NCI-H446 (cell line): ENCODE measurements at regions not wholly inside any gene's neighbourhood (a gene's known extent, or its start where the extent isn't known, plus 50 kb on each side); places are given as distances from the start of the nearest gene placed in this dataset.
"Not testable (repeated sequence)": the region's sequence is repeated elsewhere in the genome, so short reads cannot be mapped to it uniquely, and the experiment has no call there.

Experiments
- DNase-seq, 2 experiments: peaks; one replicate each; lab custom pipeline; 2025; lab: John Stamatoyannopoulos, UW

DNA sequence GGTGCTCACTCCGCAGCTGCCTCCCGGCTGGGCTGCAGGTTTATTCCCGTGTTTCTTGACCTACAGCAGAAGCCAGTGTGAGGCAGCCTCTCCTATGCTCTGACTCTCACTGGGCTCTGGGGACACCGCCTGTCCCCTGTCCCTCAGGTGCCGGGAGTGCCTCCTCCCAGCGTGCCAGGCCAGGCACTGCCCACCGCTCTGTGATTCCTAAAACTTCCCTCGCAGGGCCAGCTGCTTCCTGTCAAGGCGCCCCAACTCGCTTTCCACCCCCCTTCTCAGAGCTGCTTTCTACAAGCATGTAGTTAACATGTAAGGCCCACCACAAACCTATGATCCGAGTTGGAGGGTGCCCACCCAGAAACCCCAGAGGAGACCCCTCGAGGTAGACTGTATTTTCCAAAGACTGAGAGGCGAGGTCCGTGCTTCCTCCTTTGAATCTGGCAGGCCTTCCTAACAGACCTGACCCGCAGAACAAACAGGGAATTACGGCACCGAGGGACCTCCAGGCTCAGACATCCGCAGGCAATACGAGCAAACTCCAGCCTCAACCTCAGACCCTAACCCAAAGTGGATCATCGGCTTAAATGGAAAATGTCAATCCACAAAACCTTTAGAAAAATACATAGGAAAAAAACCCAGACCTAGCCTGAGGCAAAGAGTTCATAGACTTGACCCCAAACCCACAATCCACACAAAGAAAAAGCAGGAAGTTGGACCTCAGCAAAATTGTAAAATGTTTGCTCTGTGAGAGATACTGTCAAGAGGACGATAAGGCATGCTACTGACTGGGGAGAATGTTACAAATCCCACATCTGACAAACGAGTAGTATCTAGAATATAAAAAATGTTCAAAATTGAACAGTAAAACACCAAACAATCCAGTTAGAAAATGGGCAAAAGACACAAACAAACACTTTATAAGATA is 121.3 kb upstream of the IQSEC1 start:
- no peak for DNase-seq

DNA sequence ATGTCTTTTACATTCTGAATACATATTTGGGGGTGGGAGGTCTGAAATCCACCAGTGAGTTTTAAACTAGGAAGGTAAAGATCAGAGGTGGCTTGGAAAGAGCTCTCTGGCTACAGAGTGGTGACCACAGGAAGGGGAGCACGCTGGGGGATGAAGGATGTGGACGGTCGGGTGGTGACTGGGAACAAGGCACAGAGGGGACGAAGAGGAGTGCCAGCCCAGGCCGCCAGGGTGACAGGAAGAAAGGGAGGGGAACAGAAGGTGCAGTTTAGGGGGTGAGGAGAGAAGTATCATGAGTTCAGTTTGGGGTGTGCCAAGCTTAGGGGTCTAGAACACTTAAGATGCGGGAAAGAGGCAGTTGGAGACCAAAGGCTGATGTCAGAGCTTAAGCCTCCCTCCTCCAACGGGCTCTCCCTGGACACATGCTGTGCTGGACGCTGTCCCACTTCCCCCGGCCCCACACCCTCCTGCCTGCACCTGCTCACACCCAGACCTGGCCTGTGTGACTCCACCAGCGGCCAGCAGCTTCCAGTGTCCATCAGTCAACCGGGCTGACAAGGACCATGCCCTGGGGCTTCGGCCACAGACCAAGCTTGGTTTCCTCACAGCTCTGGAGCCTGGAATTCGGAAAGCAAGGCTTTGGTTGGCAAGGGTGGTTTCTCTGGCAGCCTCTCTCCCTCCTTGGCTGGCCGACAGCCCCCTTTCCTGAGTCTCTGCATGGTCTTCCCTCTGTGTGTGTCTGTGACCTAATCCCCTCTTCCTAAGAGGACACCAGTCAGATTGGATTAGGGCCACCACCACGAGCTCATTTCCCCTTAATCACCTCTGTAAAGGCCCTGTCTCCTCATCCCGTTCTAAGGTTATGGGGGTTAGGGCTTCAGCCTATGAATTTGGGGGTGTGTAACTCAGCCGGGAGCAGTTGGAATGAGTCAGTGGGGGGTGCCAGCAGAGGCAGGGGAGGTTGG is 120.4 kb upstream of the IQSEC1 start:
- DNase-seq = no peak

DNA sequence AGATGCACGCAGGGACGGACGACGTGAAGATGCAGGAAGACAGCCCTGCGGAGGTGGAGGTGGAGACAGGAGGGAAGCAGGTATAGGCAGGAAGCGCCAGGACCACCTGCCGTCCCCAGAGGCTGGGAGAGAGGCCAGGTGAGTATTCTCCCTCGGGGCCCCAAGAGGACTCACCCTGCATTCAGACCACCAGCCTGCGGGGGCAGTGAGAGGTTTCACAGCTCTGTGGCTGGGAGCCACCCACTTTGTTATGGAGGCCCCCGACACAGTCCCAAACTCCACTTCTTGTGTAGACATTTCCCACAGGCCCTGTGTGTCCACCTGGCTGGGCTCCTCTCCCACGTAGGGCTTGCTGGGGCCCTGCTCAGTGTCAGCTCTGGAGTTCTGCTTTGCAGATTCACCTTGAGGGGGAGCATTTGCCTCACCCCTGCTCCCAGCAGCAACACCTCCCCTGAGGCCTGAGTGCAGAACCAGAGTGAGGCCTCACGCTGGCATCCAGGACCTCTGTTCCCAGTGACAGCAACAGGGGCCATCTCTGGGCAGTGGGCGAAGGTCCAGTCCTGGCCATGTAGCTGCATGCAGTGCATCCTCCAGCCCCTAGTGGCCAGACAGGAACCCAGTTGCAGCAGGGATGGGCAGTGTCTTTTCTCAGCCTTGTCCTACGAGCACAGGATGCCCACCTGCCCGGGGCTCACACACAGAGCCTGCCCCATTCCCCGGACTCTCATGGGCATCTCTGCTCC is 119.4 kb upstream of the IQSEC1 start:
- no peak for DNase-seq

DNA sequence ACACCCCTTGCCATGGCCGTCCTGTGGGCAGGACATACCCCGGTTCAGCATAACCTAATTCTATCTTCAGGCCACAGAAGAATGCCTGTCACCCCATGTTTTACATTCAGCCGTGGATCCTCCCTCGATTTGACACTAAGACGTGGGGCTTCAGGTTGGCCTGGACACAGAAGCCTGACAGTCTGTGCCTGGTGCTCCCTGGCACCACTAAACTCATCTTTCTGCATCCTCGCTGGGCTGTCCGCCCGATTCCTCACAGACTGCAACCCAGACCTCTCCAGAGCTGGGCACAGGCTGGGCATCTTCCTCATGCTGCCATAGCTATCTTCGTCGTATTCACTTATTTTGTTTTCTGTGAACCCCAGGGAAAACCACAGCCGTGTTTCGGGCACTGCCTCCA is 117.8 kb upstream of the IQSEC1 start:
- no peak for DNase-seq

DNA sequence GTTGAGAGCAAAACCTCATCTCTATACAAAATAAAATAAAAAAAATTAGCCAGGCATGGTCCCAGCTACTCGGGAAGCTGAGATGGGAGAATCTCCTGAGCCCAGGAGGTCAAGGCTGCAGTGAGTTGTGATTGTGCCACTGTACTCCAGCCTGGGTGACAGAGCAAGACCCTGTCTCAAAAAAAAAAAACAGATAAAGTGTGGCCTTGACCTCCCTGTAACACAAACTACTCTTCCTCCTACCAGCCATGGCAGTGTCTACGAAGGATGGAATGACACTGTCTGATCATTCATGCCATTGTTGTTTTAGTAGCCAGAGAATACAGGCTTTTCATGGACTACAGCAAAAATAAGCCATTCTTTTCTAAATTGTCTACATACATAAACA is 117.1 kb upstream of the IQSEC1 start:
- no peak for DNase-seq

DNA sequence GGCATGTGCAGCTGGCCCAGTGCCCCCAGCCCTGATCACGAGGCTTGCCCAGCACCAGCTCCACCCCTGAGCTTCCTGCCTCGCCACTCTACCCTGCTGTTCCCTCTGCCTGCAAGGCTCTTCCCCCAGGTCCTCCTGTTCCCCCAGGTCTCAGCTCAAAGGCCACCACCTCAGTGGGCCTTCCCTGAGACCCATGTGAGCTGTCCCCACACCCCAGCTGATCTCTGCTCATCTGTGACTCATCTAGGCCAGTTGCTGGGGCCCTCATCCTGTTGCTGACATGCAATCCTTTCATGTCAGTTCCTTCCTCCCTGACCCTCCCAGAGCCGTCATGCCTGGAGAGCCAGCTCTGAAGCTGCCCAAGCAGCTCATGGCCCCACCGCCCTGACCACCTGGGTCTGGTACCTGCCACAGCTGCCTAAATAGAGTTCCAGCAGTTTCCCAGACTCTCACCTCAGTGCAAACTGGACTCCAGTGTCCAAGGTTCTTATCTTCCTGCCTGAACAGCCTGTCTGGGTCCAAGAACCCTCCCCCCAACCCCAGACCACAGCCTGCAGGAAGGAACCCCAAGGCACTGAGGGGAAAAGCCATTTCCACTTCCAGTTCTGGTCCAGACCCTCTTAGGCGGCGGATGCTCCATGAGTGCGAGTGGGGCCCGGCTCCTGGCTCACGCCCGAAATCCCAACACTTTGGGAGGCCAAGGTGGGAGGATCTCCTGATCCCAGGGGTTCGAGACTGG is 116.6 kb upstream of the IQSEC1 start:
- DNase-seq = no peak

DNA sequence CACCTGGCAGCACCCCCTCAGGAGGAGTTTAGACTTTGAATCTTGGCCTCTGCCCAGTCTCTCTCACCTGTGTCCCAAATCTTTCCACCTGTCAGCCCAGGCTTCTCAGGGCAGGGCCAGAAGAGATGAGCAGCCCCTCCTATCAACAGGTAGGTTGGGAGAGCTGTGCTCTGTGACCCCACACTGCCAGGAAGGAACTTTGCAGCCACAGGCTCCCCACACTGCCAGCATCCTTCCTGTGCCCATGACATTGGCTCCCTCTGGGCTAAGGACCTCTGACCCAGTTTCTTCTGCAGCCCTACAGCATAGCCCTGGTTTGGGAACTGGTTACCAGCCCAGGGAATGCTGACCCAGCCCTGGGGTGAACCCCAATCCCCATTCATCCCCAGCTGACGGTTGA is 115.7 kb upstream of the IQSEC1 start:
- DNase-seq = no peak

DNA sequence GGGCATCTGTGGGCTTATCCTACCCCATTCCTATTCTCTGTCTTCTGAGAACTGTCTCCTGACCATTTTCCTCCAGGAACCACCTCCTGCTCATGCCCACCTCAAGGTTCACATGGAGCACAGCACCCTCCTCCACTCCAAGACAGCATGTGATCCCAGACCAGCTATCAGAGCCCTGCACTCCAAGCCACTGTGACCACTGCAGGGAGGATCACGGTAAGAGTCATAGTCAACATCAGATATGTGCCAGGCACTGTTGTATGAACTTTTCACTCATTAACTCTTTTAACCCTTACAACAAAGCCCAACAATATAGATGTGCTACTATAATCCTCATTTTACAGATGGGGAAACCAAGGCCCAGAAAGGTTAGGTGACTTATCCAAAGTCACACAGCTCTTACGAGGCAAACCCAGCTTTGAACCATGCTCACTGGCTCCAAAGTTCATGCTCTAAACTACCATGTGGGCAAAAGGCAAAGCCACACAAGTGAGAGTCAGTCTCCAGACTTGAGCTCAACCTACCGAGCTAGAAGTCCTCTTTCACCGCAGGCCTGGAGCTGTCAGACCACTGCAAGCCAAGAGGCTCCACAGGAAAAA is 115.1 kb upstream of the IQSEC1 start:
- no peak for DNase-seq

DNA sequence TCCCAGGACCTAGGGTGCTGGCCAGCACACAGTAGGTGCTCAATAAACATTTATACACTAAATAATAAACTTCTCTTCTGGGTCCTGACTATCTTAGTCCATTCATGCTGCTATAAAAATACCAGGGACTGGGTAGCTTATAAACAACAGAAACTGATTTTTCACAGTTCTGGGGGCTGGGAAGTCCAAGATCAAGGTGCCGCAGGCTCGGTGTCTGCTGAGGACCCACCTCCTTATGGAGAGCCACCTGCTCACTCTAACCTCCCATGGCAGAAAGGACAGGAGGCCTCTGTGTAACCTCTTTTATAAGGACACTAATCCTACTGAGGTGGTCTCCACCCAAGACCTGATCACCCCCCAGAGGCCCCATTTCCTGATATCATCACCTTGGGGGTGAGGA is 114.4 kb upstream of the IQSEC1 start:
- DNase-seq = no peak

DNA sequence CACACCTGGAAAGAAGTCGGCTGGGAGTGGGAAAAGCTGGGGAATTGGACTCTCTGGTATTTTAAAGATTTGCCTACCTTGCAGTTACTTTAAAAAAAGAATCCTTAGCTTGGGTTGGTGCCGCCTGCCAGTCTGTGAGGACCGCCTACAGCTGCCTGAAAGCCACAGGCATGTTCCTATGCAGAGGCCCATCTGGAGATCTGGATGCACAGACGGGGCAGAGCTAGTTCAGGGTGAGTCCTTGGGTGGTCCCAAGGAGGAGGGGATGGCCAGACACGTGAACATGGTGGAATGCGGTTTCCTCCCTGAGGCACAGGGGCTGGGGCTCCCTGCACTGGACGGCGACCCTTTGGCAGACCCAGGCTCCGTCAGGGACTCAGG is 113.2 kb upstream of the IQSEC1 start:
- no peak for DNase-seq

DNA sequence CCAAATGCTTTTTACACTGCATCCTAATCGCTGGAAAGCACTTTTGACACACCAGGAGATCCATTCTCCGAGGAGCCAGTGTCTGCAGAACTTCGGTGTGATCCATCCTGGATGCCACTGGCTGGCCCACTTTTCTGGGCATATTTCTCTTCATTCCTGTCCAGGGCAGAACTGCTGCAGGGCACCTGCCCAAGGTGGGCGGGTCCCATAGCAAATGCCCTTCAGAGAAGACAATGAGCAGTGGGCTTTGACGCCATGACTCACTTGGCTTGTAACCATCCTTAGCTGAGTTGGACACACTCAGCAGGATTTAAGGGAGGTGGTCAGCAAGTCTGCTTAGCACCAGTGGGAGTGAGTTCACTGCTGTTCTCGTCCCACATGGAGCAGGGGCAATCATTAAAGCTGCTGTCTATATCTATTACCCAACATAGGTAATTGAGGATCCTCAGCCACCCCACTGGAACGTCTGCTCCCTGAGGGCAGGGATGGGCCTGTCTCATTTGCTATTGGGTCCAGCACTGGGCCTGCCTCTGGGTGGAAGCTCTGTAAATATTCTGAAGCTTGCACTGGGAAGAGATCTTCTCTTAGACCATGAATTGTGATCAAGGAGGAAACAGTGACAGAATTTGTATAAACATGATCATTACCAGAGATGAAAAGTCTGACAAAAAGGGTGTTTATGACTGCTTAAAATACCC is 112.7 kb upstream of the IQSEC1 start:
- no peak for DNase-seq

DNA sequence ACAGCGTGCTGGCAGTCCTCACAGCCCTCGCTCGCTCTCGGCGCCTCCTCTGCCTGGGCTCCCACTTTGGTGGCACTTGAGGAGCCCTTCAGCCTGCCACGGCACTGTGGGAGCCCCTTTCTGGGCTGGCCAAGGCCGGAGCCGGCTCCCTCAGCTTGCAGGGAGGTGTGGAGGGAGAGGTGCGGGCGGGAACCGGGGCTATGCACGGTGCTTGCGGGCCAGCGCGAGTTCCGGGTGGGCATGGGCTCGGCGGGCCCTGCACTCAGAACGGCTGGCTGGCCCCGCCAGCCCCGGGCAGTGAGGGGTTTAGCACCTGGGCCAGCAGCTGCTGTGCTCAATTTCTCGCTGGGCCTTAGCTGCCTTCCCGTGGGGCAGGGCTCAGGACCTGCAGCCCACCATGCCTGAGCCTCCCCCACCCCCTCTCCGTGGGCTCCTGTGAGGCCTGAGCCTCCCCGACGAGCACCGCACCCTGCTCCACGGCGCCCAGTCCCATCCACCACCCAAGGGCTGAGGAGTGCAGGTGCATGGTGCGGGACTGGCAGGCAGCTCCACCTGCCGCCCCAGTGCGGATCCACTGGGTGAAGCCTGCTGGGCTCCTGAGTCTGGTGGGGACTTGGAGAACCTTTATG is 106.5 kb upstream of the IQSEC1 start:
- not testable (repeated sequence) for DNase-seq

DNA sequence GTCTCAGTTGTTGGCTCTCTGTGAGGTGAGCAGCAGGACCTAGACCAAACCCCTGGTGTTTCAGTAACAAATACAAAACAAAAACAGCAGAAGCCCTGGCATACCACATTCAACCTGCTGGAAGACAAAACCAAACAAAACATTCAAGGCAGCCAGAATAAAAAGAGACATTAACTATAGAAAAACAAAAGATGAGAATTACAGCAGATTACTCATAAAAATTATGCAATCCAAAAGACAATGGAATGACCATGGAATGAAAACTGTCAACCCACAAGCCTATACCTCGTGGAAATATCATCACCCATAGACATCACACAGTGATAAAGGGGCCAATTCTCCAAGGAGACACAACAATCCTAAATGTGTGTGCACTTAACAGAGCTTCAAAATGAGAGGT is 106.0 kb upstream of the IQSEC1 start:
- DNase-seq = no peak

DNA sequence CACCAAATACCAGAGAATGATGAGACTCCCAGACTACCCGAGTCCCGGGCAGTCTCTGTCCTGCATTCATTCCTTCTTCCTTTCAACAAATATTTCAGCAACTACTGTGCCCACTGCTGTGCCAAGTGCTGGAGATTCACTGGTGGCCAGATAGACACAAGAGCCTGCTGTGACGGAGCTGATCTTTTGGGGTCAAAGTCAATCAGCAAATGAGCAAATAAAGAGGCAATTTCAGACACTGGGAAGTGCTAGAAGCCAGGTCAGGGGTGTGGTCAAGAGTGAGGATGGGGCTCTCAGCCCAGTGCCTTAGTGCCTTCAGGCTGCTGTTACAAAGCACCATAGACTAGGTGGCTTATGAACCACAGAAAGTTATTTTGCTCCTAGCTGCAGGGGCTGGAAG is 104.9 kb upstream of the IQSEC1 start:
- DNase-seq = no peak

DNA sequence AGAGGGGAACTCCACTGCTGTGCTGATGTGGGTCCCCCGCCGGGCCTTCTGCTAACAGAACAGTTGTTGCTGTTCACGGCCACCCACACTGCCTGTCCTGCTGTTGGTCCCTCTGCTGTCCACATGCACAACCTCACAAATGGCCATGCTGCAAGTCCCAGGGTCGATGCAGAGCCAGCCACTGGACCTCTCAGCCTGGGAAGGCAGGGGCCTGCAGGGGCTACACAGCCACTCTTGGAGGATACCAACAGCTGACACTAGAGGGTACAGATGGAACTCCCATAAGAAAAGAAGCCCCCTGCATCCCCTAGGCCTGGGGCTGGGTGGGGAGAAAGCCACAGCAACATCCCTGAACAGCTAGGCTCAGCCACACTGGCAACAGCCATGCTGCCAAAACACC is 104.4 kb upstream of the IQSEC1 start:
- DNase-seq = no peak

DNA sequence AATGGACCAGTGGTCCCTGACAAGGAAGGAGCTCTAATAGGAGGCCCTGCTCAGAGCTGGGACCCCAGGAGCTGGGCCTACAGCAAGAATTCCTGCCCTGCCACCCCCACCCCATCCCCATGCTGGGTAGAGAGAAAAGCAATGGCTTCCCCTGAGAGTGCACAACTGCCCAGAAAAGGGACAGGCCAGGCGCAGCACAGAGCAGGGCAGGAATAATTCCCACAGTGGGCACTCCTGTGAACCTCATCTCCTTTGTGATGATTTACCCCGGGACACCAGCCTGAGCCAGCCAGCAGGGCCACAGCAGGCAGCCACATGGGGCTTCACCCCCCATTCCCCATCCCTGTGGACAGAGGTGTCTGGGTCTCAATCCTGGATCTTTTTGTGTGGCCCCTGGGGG is 104.0 kb upstream of the IQSEC1 start:
- DNase-seq = no peak

DNA sequence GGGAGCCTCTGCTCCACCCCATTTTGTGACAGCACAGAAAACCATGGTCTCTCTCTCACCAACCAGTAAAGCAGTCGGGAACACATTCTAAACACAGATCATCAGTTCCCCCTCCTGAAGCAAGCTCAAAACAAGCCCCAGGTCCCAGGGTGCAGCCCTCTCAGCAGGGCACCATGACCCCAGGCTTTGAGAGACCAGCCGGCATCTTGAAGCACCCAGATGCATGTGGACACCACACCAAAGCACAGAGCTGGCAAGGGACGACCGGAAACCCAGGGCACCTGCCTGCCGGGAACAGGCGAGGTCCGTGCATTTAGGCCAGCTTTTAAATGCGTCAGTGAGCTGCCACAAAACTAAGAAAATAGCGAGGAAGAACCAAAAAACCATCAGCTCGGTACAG is 103.2 kb upstream of the IQSEC1 start:
- DNase-seq = no peak

DNA sequence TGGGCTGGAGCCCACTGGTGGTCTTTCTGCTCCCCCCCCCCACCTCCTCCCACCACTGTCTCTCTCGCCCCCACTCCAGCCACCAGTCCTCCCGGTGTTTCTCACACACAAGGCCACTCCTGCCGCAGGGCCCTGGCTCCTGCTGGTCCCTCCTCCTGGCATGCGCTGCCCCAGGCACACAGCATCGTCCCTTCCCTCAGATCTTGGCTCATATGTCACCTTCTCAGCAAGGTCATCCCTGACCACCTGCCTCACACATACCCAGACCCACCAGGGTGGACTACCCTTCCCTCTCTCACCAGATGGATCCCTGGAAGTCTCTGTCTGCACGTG is 101.5 kb upstream of the IQSEC1 start:
- DNase-seq = no peak

DNA sequence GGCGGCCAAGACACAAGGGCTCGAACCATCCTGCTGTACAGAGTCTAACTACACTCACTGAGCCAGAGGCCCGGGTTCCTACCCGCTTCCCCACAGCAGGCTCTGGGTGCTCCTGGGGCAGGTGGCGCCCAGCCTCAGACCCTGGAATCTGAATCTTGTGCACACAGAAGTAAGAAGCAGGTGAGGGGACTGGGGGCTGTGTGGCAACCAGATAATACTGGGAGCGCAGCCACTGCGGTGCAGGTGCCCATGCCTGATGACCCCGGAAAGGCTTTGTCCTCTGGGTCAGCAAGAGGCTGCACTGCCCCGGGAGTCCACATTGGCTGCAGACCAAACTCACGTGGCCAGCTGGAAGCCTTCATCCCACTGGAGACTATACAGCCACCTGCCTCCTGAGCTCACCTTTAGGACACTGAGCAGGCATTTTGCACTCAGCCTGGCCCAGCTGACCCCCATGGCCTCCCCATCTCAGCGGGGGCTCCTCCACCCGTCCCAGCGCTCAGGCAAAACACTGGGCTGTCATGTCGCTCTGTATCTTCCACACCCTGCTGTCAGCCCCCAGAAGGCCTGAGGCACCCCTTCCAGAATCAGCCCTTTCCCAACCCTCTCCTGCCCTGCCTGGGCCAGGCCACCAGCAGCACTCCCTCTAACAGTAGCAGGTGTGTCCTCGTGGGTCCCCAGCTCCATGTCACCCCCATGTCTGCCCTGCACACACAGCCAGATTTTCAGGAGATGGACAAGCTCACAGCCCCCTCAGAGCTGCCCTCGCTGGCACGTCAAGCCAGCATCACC is 101.0 kb upstream of the IQSEC1 start:
- no peak for DNase-seq
